ENCODE measurements at regions not wholly inside any gene's neighbourhood (a gene's known extent, or its start where the extent isn't known, plus 50 kb on each side); places are given as distances from the start of the nearest gene placed in this dataset.
A peak's percentile ranks its signal among the peaks of the same experiment; 100 is the strongest.
"Not testable (repeated sequence)": the region's sequence is repeated elsewhere in the genome, so short reads cannot be mapped to it uniquely, and the experiment has no call there.

- no peak for DNase-seq (ENCODE audit: low read depth in 4 of 4, low spot score in 3 of 4)
Measured at GRCh38 chr2:176984987-176985386, 227.6 kb upstream of the HNRNPA3 start.

- no peak for DNase-seq (ENCODE audit: low read depth in 4 of 4, low spot score in 3 of 4)
Measured at GRCh38 chr2:176985871-176986270, 226.7 kb upstream of the HNRNPA3 start.

GRCh38 chr2:176986487-176986886 lies 226.1 kb upstream of the HNRNPA3 start:
- no peak for DNase-seq (ENCODE audit: low read depth in 4 of 4, low spot score in 3 of 4)

- DNase-seq (ENCODE audit: low read depth in 4 of 4, low spot score in 3 of 4): no peak
Measured at GRCh38 chr2:176991411-176991810, 221.2 kb upstream of the HNRNPA3 start.

- DNase-seq (ENCODE audit: low read depth in 4 of 4, low spot score in 3 of 4): no peak
Measured at GRCh38 chr2:176997074-176997791, 215.4 kb upstream of the HNRNPA3 start.

- no peak for DNase-seq (ENCODE audit: low read depth in 4 of 4, low spot score in 3 of 4)
Measured at GRCh38 chr2:176997792-176998169, 214.8 kb upstream of the HNRNPA3 start.

GRCh38 chr2:176999301-176999700 lies 213.3 kb upstream of the HNRNPA3 start:
- DNase-seq (ENCODE audit: low read depth in 4 of 4, low spot score in 3 of 4): no peak

GRCh38 chr2:177000061-177000714 lies 212.4 kb upstream of the HNRNPA3 start:
- DNase-seq (ENCODE audit: low read depth in 4 of 4, low spot score in 3 of 4): no peak

GRCh38 chr2:177000715-177001072 lies 211.9 kb upstream of the HNRNPA3 start:
- no peak for DNase-seq (ENCODE audit: low read depth in 4 of 4, low spot score in 3 of 4)

- DNase-seq (ENCODE audit: low read depth in 4 of 4, low spot score in 3 of 4): no peak
Measured at GRCh38 chr2:177001334-177001733, 211.3 kb upstream of the HNRNPA3 start.

GRCh38 chr2:177002983-177003382 lies 209.6 kb upstream of the HNRNPA3 start:
- no peak for DNase-seq (ENCODE audit: low read depth in 4 of 4, low spot score in 3 of 4)

- DNase-seq (ENCODE audit: low read depth in 4 of 4, low spot score in 3 of 4): not testable (repeated sequence)
Measured at GRCh38 chr2:177007726-177008125, 204.9 kb upstream of the HNRNPA3 start.

- DNase-seq (ENCODE audit: low read depth in 4 of 4, low spot score in 3 of 4): not testable (repeated sequence)
Measured at GRCh38 chr2:177008662-177009061, 203.9 kb upstream of the HNRNPA3 start.

GRCh38 chr2:177010146-177010545 lies 202.4 kb upstream of the HNRNPA3 start:
- DNase-seq (ENCODE audit: low read depth in 4 of 4, low spot score in 3 of 4): no peak

- no peak for DNase-seq (ENCODE audit: low read depth in 4 of 4, low spot score in 3 of 4)
Measured at GRCh38 chr2:177010861-177011260, 201.7 kb upstream of the HNRNPA3 start.

- DNase-seq (ENCODE audit: low read depth in 4 of 4, low spot score in 3 of 4): no peak
Measured at GRCh38 chr2:177014946-177015345, 197.6 kb upstream of the HNRNPA3 start.

GRCh38 chr2:177015356-177015923 lies 197.2 kb upstream of the HNRNPA3 start:
- no peak for DNase-seq (ENCODE audit: low read depth in 4 of 4, low spot score in 3 of 4)

- DNase-seq (ENCODE audit: low read depth in 4 of 4, low spot score in 3 of 4): no peak
Measured at GRCh38 chr2:177020524-177021119, 192.0 kb upstream of the HNRNPA3 start.

- peak in 2 of 4 donors; percentile 27 to 44 for DNase-seq (ENCODE audit: low read depth in 4 of 4, low spot score in 3 of 4)
Measured at GRCh38 chr2:177021706-177022343, 190.8 kb upstream of the HNRNPA3 start.

GRCh38 chr2:177024765-177025164 lies 187.8 kb upstream of the HNRNPA3 start:
- no peak for DNase-seq (ENCODE audit: low read depth in 4 of 4, low spot score in 3 of 4)

- DNase-seq (ENCODE audit: low read depth in 4 of 4, low spot score in 3 of 4): no peak
Measured at GRCh38 chr2:177026253-177026652, 186.3 kb upstream of the HNRNPA3 start.

Measured in right renal pelvis (tissue), 4 donors.